ENCODE measurements at regions not wholly inside any gene's neighbourhood (a gene's known extent, or its start where the extent isn't known, plus 50 kb on each side); places are given as distances from the start of the nearest gene placed in this dataset.

- Histone ChIP-seq H3T11ph (ENCODE audit: low read length) (no peak overlapping the region), H3K14ac (ENCODE audit: insufficient read depth, low read length) (no peak overlapping the region), H3K18ac (ENCODE audit: insufficient read length, low read depth, low read length) (no peak overlapping the region), H3K23ac (ENCODE audit: insufficient read length, low read depth, low read length) (no peak overlapping the region), H2BK12ac (ENCODE audit: insufficient read length, low read depth, low read length) (no peak overlapping the region), H4K91ac (ENCODE audit: insufficient read length, low read depth, low read length) (no peak overlapping the region), H3K27ac (ENCODE audit: insufficient read length, low read depth, low read length) (no peak overlapping the region), H3K79me1 (ENCODE audit: insufficient read depth, low read depth, low read length, poor library complexity, severe bottlenecking) (no peaks in the 10 kb centered on the region), H3K9ac (ENCODE audit: extremely low read depth, insufficient read length, low read length) (no peak overlapping the region), H3K4ac (ENCODE audit: low read depth, low read length) (no peak overlapping the region), H2BK5ac (ENCODE audit: insufficient read length, low read length) (no peak overlapping the region), H4K8ac (replicated peaks; ENCODE audit: insufficient read length, low read depth, low read length) (no peak overlapping the region), H3K79me2 (ENCODE audit: insufficient read depth, low read length) (no peaks in the 10 kb centered on the region), H3K23me2 (ENCODE audit: insufficient read length, low read depth, low read length, poor library complexity, severe bottlenecking) (no peaks in the 10 kb centered on the region), H3K9me3 (ENCODE audit: control insufficient read depth, low read depth, low read length) (no peaks in the 10 kb centered on the region), H3K56ac (ENCODE audit: insufficient read length, low read depth, low read length) (no peak overlapping the region), H2AK5ac (ENCODE audit: insufficient read length, low read length) (no peak overlapping the region), H2BK20ac (ENCODE audit: low read depth, low read length, poor library complexity, severe bottlenecking) (no peak overlapping the region), H3K27me3 (ENCODE audit: insufficient read depth, low read length) (no peaks in the 10 kb centered on the region), H4K20me1 (ENCODE audit: control insufficient read depth, insufficient read depth, insufficient read length) (no peaks in the 10 kb centered on the region), H2BK15ac (ENCODE audit: low read depth, low read length) (no peak overlapping the region), H4K5ac (ENCODE audit: insufficient read length, low read depth, low read length) (no peak overlapping the region), H3K4me1 (ENCODE audit: insufficient read depth, low read length) (peaks cover 2% of the 10 kb centered on the region; the same call in 1 of the 2 replicates), H2AFZ (ENCODE audit: low read length) (no peak overlapping the region), H2BK120ac (ENCODE audit: low read depth, low read length, poor library complexity, severe bottlenecking) (no peak overlapping the region), H3K4me2 (ENCODE audit: insufficient read depth, insufficient read length, low read length) (no peak overlapping the region)
- no peak overlapping the region for H3K27ac Mint-ChIP-seq
- no CpG with 5 or more reads among the region's 4 CpGs for WGBS (ENCODE audit: extremely low coverage, insufficient read length, low lambda C conversion rate)
- no peak for DNase-seq
- TF ChIP-seq CTCF (conservative IDR thresholded peaks at IDR 0.05): no peak
- H3K36me3 Mint-ChIP-seq (ENCODE audit: insufficient read depth in 1 of 3, low read depth in 3 of 3): no peaks in the 10 kb centered on the region
- no peak overlapping the region for H3K4me3 Mint-ChIP-seq
- H3K27me3 Mint-ChIP-seq (ENCODE audit: low read depth): peaks cover 2% of the 10 kb centered on the region
- peaks cover 14 to 17% of the 10 kb centered on the region in 2 experiments for H3K4me1 Mint-ChIP-seq
- H3K9me3 Mint-ChIP-seq: no peaks in the 10 kb centered on the region
Measured at GRCh38 chr4:151962138-151962823, 201.5 kb upstream of the GATB start.
